COR-L47 (cell line): ENCODE measurements at regions not wholly inside any gene's neighbourhood (a gene's known extent, or its start where the extent isn't known, plus 50 kb on each side); places are given as distances from the start of the nearest gene placed in this dataset.

Source experiments
- DNase-seq: peaks from one replicate; lab custom pipeline; 2025; lab: John Stamatoyannopoulos, UW

DNA sequence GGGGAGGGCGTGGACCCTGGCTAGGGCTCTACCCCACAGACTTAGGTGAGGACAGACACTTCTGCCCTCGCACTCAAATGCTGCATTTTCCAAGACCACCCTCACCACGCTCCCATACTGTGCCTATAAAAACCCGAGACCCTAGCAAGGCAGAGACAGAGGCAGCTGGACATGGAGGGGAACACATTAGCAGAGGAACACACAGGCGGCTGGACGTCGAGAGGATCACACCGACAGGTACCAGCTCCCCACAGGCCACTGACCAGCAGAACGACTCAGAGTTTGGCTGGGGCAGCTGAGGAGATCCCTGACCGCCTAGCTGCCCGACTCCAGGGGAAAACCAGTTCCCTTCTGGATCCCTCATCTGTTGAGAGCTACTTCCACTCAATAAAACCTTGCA, 338.2 kb upstream of the SMIM30 start:
- DNase-seq: no peak

DNA sequence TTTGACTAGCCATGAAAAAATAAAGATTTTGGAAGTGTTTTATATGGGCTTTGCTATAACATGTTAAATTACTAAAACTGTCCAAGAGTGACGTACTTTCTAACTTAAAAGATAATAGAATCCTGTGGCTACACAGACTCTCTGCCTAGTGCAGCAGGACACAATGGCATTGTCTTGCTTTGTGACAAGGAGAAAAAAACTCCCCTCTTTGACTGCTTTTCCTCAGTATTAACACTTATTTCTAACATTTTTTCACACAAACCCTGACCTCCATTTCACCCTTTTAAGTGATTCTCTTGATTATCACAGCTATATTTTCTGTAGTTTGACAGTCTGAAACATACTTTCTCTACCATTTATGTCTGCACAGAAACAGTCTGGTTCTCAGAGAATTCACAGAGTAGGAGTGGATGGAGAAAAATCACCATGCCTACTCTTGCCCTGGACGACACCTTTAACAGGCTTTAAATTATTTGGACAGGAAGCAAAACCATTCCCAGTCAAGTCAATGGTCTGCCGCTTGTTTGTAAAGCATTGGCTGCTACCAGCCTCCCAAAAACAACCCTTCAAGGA, 336.3 kb upstream of the SMIM30 start:
- DNase-seq: no peak

DNA sequence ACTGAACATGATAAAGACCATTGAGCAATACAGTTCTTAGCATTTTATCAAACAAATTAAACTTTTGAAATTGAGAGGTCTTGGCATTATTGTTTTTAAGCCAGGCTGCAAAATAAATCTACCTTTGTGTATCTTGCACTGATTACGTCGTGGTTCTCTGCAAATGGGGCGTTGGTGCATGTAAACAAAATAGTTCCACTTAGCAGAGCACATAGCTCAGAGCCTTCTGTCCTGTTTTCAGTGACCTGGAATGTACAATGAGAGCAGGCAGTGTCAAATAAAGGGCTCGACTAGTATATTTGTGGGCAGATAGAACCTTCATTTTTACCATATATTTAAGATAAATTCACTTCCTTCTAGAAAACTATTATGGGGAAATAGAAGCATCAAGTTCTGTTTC, 333.9 kb upstream of the SMIM30 start:
- DNase-seq: no peak

DNA sequence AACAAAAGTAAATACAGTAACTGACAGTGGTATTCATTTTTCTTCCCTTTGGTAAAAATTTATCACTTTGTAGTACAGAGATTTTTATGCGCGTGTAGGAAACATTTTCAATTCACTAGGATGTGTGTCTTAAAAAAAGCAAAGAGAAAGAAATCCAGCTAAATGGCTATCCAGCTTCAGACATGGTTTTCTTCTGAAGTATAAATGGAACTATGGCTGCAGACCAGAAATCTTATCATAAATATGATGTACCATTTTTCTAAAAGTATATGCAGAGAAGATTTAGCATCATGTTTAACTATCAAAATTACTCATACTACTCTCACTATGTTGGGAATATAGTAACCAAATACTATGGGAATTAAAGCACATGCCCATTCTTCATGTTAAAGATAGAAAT, 328.4 kb upstream of the SMIM30 start:
- DNase-seq: no peak

DNA sequence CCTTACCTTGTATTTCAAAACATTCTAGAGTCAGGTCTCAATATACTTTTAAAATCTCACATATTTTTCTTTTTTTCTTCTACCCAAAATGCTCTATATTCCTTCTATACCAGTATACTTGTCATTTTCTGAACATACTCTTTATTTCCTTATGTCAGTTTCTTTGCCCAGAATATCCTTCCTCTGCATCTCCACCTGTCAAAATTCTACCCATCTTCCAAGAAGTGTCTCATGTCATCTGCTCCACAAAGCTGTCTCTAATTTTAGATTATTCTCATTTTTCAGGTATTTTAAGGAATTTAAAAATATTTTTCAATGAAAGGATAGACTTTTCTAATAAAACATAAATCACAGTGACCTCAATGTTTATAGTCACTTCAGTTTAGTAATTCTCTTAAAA, 328.0 kb upstream of the SMIM30 start:
- no peak for DNase-seq

DNA sequence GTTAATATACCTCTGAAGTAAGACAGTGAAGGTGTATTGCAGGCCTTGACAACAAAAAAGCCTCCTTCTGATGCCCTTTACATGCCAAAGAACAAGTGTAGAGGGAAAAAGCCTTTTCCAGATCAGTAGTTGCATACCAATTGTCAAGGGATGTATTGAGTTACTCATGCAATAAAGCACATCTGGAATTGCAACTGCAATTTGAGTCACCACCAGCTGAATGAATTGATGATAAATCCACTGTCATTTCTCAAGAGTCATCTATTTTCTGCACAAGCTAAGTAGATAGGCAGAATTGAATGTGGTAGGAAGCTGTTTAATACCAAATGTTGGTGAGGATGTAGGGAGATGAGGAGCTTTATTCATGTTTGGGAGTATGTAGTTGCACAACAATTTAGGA, 325.9 kb upstream of the SMIM30 start:
- DNase-seq: no peak

DNA sequence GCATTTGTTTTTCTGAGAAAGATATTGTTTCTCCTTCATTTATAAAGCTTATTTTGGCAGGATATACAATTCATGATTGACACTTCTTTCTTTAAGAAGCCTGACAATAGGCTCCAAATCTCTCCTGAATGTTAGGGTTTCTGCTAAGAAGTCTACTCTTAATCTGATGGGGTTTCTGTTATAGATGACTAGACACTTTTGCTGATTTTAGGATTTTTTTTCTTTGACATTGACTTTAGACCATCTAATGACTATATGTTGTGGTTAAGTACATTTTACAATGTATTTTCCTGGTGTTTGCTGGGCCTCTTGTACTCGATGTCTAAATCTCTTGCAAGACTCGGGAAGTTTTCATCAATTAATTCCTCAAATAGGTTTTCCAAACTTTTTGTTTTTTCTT, 321.8 kb upstream of the SMIM30 start:
- DNase-seq: no peak

DNA sequence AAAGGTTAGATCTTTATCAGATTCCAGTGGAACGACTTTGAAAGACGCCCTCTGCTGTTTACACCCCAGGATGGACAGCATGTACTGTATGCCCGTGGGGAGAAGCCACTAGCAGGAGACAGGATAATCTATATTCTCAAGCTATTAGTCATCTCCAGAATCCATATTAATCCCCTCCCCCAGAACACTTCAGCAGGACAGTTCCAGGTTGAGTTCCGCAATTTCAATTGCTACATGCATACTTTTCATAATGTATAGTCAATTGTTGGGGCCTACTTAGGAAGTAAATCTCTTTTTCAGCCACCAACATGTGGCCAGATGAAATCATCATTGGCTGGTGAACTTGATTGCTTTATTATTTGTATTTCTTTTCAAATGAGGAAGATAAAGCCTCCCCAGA, 313.1 kb upstream of the SMIM30 start:
- no peak for DNase-seq

DNA sequence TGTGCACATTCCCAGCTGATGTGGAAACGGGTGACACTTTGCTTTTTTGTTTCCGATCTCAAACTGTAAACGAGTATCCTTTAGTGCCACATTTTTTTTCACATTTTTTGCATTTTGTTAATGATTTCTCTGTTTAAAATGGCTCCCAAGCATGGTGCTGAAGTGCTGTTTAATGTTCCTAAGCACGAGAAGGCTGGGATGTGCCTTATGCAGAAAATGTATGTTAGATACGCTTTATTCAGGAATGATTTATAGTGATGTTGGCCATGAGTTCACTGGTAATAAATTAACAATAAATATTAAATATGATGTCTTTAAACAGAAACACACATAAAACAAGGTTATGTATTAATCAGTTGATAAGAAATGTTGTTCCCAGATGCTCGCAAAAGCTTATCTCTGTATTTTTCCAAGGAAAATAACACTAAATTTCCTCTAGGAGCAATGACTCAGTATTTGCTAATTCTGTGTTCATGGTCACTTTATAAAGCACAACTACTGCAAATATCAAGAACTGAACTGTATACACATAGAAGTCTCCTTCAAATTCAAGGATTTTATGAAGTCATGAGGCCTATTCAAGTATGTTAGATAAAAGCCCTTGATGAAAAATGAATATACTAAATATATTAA, 305.9 kb upstream of the SMIM30 start:
- no peak for DNase-seq

DNA sequence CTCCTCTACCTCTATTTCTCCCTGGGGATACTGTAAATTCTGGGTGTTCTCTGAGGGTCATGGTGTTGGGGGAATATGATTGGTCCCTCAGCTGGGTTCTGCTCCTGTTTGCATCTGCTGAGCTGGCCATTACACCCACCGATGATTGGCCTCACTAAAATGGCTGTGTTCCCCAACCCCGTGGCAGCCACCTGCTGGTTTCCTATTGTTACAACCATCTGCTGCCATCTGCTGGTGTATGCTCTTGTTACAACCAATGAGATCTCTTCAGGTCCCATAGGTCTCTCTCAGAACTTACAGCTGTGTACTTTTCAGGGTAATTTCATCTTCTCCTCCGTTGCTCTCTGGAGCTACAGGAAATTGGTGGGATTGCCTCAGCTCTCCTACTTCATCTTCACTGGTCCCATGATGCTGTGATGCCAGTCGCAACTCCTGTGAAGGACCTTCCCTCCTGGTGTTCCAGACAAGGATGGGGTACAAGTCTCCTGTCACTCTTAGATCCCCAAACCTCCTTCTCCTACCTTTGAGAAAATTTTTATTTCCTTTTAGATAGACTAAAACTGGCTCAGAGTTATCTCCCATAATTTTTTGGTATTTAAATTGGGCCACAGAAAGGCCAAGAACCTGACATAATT, 303.5 kb upstream of the SMIM30 start:
- DNase-seq: peak; percentile 85

DNA sequence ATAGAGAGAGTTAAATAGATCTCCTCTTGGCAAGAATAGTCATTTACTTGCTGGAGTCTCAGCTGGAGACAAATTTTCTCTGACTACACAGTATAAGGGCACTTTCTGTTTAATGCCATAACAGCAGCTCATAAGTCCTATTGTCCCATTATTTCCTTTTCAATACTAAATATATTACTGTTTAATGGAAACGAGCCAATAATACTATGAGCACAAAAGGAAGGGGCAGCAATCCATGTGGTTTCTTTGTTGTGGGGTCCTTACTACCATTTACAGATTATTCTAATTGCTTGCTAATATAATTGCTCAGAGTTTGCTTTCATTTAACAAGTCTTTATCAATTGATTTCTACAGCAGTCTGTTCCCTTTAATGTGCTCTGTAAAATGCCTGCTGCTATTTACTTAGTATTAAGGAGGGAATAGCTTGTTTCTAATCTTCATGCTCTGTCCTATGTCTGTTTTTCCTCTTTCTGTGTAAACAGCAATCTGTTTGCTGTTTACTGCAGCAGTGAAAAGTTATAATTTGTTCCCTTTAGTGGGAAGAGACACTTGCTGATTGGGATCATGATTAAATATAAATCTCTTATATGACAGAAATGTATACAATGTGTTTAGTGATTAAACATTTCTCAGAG, 296.2 kb upstream of the SMIM30 start:
- DNase-seq: peak; percentile 91

DNA sequence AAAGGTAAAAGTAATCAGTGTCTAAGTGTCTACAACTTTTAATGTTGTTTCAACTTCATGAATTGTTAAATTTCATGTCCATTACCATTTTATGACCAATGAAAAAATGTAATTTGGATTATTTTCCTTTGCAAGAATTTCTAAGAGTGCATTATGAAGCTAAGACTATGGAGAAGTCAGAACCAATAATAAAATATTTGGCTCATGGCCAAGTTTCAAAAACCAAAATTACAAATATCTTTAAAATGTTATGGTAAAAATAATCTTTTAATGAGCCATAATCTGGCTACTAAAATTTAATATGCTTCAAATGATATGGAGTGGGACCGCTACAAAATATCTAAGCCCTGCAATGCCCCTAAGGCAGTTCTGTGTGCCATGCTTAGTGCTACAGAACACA, 294.1 kb upstream of the SMIM30 start:
- DNase-seq: no peak

DNA sequence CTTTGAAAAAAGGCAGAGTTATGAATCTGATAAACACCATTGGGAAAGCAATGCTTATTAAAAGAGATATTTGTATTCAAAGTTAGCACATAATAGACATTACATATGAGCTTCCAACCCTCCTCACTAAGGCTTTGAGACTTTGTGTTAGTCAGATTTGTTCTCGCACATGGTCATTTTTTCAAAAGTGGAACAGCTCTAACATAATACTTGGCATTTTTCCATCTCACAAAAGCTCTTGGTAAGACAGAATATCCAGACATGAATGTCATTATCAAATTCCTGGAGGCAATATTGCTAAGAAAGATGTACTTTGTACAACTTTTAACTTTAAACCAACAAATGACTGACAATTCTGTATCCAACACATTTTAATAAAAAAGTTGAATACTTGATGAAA, 292.4 kb upstream of the SMIM30 start:
- no peak for DNase-seq

DNA sequence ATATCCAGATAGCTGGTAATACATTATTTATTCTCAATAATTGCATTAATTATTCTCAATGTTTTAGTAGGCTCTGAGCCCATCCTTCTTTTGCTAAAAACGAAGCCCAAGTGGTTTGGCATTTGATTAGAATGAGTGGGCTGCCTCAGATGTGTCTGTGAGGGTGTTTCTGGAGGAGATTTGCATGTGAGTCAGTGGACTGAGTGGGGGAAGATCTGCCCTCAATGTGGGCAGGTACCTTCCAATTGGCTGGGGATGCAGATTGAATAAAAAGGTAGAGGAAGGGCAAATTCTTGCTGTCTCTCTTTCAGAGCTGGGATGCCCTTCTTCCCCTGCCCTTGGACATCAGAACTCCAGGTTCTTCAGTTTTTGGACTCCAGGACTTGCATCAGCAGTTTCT, 290.6 kb upstream of the SMIM30 start:
- no peak for DNase-seq

DNA sequence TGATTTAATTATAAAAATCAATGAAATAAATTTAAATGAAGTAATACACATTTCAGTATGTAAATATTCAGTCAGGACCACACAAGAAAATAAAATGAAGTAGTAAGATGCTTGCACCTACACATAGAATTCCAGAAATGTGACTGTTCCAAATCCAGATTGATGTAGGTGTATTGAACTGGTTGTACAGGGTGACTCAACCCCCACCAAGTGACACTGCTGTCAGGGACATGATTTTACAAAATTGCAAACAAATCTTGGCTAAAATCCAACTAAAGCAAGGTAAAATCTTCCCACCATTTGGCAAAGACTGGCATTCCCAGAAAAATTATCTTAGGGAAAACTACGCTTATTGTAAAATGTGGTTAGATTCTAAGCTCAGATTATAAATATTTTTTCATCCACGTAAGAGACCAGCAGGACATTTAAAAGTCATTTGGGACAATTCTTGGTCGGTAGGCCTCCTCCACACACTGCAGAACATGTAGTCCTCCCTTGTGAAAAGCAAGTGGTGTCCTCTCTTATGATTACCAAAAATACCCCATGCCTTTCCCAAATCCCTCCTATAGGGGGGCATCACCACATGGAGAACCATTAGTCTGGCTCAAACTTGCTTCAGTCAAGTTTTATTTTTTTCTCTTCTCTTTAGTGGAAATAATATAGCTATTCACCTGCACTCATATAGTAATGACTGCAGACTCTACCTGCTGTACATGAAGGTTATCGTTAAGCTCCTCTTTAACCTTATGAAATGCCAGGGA, 287.1 kb upstream of the SMIM30 start:
- DNase-seq: no peak

DNA sequence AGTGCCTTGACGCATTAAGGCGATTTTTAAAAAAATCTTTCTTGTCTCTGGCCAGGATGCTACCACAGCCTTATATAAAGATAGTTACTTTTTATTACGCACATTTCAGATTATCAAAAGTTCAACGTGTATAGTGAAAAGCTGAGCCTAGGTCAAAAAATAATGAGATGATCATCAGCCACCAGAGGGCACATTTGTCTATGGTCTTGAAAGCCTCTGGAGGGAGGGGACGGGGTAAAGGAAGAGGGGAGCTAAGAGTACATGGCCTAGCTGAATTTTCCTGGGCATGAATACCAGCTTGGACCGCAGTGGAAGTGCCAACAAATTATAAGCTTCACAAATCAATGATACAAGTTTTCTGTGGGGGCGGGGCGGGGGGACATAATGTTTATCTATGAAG, 285.9 kb upstream of the SMIM30 start:
- DNase-seq: peak; percentile 22

DNA sequence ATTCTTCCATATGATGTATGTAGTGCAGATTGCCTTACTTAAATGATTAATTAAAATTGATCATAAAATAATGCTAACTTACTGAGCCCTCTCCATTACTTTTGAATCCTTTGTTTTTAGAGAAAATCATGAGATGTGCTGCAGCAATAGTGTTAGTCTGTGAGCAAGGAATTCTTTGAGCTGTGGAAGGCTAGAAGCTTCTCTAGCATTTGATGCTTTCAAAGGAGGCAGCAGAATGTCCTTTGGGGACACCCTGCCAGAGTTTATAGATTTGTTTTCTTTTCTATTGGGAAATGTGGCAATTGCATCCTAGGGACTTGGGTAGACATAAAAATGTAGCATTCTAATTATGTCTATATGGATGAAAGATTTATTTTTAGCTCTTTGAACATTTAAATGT, 284.1 kb upstream of the SMIM30 start:
- no peak for DNase-seq

DNA sequence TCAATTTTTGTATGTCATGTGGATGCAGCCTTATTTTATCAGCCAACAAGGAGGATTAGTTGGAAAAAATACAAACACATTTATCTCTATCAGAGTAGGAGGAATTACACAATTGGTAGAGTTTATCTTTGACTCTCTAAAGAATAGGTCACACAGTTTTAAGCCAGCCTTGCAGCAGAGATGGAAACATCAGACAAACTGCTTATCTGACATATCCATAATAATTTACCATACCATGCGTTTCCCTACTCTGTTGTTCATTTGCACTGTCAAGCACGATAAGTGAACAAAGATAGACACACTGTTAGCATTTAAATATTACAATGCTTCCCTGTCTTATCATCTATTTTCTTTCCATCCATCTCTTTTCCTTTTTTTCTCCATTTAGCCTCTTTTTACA, 283.7 kb upstream of the SMIM30 start:
- DNase-seq: no peak

DNA sequence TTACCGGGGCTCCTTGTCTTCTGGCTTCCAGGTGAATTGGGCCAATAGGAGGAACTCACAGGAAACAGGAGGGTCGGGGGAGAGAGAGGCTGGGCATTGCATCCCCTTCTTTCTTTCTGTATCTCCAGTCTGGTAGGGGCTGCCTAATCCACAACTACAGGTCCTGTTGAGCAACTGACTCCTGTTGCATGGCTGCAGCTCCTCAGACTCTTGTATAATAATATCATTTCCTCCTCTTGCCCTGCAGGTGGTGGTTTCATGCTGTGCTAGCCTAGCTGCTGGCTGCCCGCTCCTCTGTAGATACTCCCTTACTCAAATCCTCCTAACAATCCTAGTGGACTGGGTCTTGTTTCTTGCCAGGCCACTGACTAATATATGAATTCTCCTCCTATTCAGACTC, 276.5 kb upstream of the SMIM30 start:
- DNase-seq: no peak

DNA sequence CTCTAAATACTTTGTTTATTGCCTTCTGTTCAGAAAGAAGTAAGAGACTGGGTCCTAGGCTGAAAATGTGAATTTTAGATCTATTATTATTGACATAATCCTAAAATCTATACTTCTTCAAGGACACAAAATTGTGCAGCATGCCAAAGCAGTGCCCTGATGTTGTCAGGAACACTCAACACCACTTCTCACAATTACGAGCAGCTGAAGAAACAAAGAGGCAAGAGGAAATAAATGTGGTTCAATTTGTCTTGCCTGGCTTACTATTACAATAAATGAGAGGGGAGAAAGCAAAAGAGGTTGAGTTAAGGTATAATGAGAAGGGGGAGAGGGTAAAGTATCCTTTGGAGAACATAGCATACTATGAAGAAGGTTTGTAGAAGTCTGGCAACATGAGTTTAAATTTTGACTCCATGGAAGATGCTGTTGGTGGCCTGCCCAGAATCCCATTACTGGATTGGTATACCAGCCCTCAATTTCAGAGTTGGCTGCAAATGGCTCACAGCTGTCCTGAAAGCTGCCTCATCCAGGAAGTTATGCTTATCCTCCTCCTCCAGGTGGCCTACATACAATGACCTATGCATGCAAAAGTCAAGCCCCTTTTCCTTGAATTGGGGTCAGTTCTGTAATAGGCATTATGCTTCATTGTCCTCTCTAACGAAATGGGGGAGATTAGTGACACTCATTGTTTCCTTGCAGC, 274.6 kb upstream of the SMIM30 start:
- no peak for DNase-seq

DNA sequence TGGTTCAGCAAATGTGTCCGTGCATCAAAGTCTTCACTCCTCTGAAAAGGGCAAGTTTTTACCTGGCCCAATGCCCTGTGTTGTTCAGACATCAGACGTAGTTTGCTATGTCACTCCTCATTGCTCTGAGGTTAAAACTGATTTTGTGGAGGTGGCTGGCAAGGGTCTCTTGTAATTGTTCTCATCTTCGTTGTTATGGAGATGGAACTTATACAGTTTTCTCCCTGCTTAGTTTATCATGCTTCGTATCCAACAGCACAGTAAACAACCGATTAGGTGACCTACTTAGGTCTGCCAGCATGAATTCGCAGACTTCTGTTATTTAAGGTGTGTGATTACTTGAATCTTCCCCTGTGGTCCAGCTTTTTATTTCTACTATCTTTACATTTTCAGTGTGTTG, 274.1 kb upstream of the SMIM30 start:
- DNase-seq: no peak

DNA sequence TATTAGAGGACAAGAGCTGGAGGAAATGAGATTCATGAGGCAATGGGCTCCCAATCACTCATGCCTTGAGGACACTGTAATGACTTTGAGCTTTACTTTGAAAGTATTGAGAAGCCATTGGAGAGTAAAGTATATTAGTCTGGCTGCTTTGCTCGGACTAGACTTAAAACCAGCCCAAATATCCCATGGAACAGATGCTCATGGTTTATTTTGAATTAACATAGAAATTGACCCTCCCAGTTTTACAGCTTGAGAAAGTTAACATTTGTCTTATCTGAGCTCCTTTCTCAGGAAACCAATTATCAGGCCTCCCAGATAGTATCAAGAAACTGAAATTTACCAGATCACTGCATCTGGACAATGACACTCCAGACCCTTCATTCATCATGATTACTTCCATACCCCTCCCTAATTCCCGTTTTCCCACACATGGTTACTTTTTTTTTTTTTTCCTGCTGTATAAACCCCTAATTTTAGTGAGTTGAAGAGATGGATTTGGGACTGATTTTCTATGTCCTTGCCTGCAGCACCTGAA, 270.8 kb upstream of the SMIM30 start:
- DNase-seq: no peak
